GM19035 (cell line): ENCODE measurements at regions not wholly inside any gene's neighbourhood (a gene's known extent, or its start where the extent isn't known, plus 50 kb on each side); places are given as distances from the start of the nearest gene placed in this dataset.
"Not testable (repeated sequence)": the region's sequence is repeated elsewhere in the genome, so short reads cannot be mapped to it uniquely, and the experiment has no call there.

Source experiments
- ATAC-seq: cut with Tn5 transposase; IDR thresholded peaks from one replicate; pipeline ENCODE4 v1.9.1; 2021; ENCODE audit not compliant: unreplicated experiment

DNA sequence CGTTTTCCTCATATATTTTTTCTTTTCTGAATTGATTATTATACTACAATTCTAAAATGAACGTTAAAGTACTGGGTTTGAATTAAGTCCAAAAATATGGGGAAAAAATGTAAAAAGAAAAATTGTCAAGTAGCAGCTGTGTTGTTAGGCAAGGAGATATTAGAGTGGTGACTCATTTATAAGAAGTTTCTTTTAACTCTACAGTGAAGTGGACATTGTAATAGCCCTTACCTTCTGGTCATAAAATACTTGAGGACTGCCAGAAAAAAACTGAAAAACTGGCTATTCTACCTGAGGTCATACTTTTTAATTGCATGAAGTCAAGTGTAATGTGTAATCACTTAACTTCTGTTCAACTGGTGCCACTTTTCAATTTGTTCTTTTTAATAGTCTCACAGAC, 523.1 kb upstream of the TSPY4 start:
- no peak for ATAC-seq

DNA sequence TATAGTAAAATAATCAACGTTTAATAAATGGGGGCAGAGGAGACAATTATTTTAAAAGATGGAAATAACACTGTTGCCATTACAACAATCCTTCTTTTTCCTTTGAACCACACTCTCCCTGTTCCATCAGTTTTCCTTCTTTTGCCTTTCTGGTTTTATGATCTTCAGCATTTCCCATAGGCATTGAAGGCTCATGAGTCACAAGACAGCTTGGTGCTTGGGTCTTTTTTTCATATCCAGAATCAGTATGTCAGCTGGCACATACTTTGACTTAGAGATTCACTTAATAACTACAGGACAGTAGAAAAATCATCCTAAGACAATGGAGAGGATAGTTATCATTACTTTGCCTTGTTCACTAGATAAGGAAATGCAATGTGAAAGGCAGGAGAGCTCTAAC, 521.6 kb upstream of the TSPY4 start:
- no peak for ATAC-seq

DNA sequence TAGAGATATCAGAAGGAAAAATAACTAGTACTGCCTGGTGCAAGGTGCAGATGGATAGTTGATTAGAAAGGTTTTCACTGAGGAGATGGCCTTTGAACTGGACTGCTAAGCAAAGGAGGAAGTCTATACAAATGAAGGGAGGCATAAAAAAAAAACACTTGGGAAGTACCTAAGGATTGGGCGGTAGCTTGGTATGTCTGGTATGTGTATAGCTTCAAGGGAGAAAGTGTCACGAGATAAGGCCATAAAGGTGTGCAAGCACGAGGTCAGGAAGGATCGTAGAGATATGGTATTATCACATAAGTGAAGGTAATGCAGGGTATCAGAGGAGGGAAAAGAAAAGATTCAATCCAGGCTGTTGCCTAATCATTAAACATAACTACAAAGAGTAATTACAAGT, 517.2 kb upstream of the TSPY4 start:
- ATAC-seq = no peak

GRCh38 chrY:8821106-8821505, 516.2 kb upstream of the TSPY4 start:
- no peak for ATAC-seq

DNA sequence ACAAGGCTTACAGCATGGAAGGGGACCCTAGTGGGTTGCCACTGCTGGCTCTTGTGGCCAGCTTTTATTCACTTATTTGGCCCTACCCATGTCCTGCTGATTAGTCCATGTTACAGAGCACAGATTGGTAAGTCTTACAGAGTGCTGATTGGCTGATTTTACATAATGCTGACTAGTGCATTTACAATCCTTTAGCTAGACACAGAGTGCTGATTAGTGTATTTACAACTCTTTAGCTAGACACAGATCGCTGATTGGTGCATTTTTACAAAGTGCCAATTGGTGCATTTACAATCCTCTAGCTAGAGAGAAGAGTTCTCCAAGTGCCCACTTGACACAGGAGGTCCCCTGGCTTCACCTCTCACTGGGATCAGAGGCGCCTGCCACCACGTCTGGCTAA, 485.0 kb upstream of the TSPY4 start:
- ATAC-seq = no peak

- ATAC-seq = no peak
Observed at GRCh38 chrY:8888371-8888770, 448.9 kb upstream of the TSPY4 start.

DNA sequence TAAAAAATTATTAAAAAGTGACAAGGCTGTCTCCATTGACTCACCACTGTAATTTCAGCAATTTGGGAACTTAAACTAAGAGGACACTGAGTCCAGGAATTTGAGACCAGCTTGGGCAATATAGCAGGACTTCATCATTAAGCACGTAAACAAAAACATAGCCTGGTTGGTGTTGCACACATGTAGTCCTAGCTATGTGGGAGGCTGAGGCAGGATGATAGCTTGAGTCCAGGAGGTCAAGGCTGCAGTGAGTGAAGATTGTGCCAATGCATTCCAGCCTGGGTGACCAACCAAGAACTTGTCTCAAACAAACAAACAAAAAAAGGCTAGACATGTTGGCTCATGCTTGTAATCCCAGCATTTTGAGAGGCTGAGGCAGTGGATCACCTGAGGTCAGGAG, 439.4 kb upstream of the TSPY4 start:
- ATAC-seq = no peak

- no peak for ATAC-seq
Observed at GRCh38 chrY:8905141-8905540, 432.1 kb upstream of the TSPY4 start.

- not testable (repeated sequence) for ATAC-seq
Observed at GRCh38 chrY:8922576-8922975, 414.7 kb upstream of the TSPY4 start.
